ENCODE measurements at regions not wholly inside any gene's neighbourhood (a gene's known extent, or its start where the extent isn't known, plus 50 kb on each side); places are given as distances from the start of the nearest gene placed in this dataset.

DNA sequence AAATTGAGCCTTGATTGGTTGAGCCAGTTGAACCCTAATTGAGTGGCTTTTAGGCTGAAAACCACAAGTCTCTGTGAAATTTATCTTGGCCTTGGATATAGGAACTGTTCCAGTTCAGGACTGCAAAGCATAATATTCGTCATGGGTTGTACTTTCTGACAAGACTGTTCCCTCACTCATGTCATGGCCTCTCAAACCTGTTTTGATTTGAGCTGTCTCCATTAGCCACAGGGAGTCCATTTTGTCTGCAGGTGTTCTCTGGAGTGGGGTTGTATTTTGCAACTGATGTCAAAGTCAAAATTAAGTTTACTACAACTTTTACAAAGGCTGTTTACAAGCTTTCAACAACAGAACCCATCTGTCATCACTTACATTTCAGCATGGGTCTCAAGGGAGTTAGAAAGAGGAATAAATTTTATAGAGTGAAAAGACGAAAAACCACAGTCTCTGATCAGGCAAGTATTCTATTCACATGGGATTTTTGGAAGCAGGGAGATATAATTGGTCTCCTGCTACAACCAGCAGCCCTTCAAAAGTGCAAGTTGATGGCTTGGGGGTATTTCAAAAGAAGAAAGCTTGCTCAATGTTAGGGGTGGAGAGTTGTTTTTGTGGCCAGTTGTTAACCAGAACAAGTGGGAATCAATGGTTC, 1716.3 kb downstream of the C4orf33 start:
- no peaks in the 10 kb centered on the region for H4K20me1 ChIP-seq (ENCODE audit: insufficient read depth)
- no peaks in the 10 kb centered on the region for H3F3A ChIP-seq (ENCODE audit: insufficient read depth, low read length, poor library complexity, severe bottlenecking)
- no peak overlapping the region for H3K27ac ChIP-seq (ENCODE audit: low read length)
- no peaks in the 10 kb centered on the region for H3K9me2 ChIP-seq (ENCODE audit: insufficient read depth, low read length)
- no peaks in the 10 kb centered on the region for H3K36me3 ChIP-seq (ENCODE audit: insufficient read depth, low read length)
- H3K4me3 ChIP-seq (ENCODE audit: low read length), result no peak overlapping the region
- no peak for TF ChIP-seq SMC3 (conservative IDR thresholded peaks at IDR 0.05; ENCODE audit: poor library complexity)
- no peak for TF ChIP-seq RAD21 (conservative IDR thresholded peaks at IDR 0.05)
- no peak for TF ChIP-seq EZH2 (IDR thresholded peaks at IDR 0.05; ENCODE audit: borderline replicate concordance, insufficient read depth, low read length, poor library complexity, severe bottlenecking)
- TF ChIP-seq, protein P1, sequence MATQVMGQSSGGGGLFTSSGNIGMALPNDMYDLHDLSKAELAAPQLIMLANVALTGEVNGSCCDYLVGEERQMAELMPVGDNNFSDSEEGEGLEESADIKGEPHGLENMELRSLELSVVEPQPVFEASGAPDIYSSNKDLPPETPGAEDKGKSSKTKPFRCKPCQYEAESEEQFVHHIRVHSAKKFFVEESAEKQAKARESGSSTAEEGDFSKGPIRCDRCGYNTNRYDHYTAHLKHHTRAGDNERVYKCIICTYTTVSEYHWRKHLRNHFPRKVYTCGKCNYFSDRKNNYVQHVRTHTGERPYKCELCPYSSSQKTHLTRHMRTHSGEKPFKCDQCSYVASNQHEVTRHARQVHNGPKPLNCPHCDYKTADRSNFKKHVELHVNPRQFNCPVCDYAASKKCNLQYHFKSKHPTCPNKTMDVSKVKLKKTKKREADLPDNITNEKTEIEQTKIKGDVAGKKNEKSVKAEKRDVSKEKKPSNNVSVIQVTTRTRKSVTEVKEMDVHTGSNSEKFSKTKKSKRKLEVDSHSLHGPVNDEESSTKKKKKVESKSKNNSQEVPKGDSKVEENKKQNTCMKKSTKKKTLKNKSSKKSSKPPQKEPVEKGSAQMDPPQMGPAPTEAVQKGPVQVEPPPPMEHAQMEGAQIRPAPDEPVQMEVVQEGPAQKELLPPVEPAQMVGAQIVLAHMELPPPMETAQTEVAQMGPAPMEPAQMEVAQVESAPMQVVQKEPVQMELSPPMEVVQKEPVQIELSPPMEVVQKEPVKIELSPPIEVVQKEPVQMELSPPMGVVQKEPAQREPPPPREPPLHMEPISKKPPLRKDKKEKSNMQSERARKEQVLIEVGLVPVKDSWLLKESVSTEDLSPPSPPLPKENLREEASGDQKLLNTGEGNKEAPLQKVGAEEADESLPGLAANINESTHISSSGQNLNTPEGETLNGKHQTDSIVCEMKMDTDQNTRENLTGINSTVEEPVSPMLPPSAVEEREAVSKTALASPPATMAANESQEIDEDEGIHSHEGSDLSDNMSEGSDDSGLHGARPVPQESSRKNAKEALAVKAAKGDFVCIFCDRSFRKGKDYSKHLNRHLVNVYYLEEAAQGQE (IDR thresholded peaks at IDR 0.05; ENCODE audit: borderline replicate concordance), result no peak
- TF ChIP-seq TAF1 (IDR thresholded peaks at IDR 0.05; ENCODE audit: low read depth), result no peak
- TF ChIP-seq MXI1 (conservative IDR thresholded peaks at IDR 0.05; ENCODE audit: poor library complexity, severe bottlenecking), result no peak
- peak; percentile 66 for TF ChIP-seq POLR2AphosphoS5 (IDR thresholded peaks at IDR 0.05)
- TF ChIP-seq, protein P2, sequence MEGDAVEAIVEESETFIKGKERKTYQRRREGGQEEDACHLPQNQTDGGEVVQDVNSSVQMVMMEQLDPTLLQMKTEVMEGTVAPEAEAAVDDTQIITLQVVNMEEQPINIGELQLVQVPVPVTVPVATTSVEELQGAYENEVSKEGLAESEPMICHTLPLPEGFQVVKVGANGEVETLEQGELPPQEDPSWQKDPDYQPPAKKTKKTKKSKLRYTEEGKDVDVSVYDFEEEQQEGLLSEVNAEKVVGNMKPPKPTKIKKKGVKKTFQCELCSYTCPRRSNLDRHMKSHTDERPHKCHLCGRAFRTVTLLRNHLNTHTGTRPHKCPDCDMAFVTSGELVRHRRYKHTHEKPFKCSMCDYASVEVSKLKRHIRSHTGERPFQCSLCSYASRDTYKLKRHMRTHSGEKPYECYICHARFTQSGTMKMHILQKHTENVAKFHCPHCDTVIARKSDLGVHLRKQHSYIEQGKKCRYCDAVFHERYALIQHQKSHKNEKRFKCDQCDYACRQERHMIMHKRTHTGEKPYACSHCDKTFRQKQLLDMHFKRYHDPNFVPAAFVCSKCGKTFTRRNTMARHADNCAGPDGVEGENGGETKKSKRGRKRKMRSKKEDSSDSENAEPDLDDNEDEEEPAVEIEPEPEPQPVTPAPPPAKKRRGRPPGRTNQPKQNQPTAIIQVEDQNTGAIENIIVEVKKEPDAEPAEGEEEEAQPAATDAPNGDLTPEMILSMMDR (IDR thresholded peaks at IDR 0.05; ENCODE audit: poor library complexity, severe bottlenecking), result no peak
- TF ChIP-seq EP300 (conservative IDR thresholded peaks at IDR 0.05; ENCODE audit: poor library complexity, severe bottlenecking), result peak; percentile 72
- no peak overlapping the region for H3K9ac ChIP-seq (ENCODE audit: low read length)
- no peaks in the 10 kb centered on the region for H3K79me2 ChIP-seq (replicated peaks; ENCODE audit: insufficient read depth, low read length)
- peaks cover 5% of the 10 kb centered on the region for H3K9me3 ChIP-seq (ENCODE audit: low read length)
- H3K4me2 ChIP-seq (ENCODE audit: low read length), result no peak overlapping the region
- H3K27me3 ChIP-seq (ENCODE audit: insufficient read depth, low read depth, low read length), result no peaks in the 10 kb centered on the region
- no peak overlapping the region for H2AFZ ChIP-seq (ENCODE audit: low read depth, low read length)

DNA sequence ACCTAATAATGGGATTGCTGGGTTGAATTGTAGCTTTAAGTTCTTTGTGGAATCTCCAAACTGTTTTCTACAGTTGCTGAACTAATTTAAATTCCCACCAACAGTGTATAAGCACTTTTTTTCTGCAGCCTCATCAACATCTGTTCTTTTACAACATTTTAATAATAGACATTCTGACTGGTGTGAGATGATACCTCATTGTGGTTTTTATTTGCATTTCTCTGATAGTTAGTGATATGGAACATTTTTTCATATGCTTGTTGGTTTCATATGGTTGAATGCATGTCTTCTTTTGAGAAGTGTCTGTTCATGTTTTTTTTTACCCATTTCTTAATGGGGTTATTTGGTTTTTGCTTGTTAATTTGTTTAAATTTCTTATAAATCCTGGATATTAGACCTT, 1718.9 kb downstream of the C4orf33 start:
- Histone ChIP-seq H3K27me3 (ENCODE audit: insufficient read depth, low read depth, low read length) (no peaks in the 10 kb centered on the region), H4K20me1 (ENCODE audit: insufficient read depth) (no peaks in the 10 kb centered on the region), H3K9ac (ENCODE audit: low read length) (no peak overlapping the region), H2AFZ (ENCODE audit: low read depth, low read length) (no peak overlapping the region), H3K36me3 (ENCODE audit: insufficient read depth, low read length) (no peaks in the 10 kb centered on the region), H3K4me3 (ENCODE audit: low read length) (no peak overlapping the region), H3K79me2 (replicated peaks; ENCODE audit: insufficient read depth, low read length) (no peaks in the 10 kb centered on the region), H3K9me2 (ENCODE audit: insufficient read depth, low read length) (no peaks in the 10 kb centered on the region), H3F3A (ENCODE audit: insufficient read depth, low read length, poor library complexity, severe bottlenecking) (no peaks in the 10 kb centered on the region), H3K9me3 (ENCODE audit: low read length) (peaks cover 5% of the 10 kb centered on the region), H3K4me2 (ENCODE audit: low read length) (no peak overlapping the region), H3K27ac (ENCODE audit: low read length) (no peak overlapping the region)
- no peak for TF ChIP-seq EZH2 (IDR thresholded peaks at IDR 0.05; ENCODE audit: borderline replicate concordance, insufficient read depth, low read length, poor library complexity, severe bottlenecking)
- no peak for TF ChIP-seq EP300 (conservative IDR thresholded peaks at IDR 0.05; ENCODE audit: poor library complexity, severe bottlenecking)
- no peak for TF ChIP-seq MXI1 (conservative IDR thresholded peaks at IDR 0.05; ENCODE audit: poor library complexity, severe bottlenecking)
- no peak for TF ChIP-seq TAF1 (IDR thresholded peaks at IDR 0.05; ENCODE audit: low read depth)
- no peak for TF ChIP-seq SMC3 (conservative IDR thresholded peaks at IDR 0.05; ENCODE audit: poor library complexity)
- no peak for TF ChIP-seq RAD21 (conservative IDR thresholded peaks at IDR 0.05)
- TF ChIP-seq, protein P1 (IDR thresholded peaks at IDR 0.05; ENCODE audit: borderline replicate concordance), result no peak
- TF ChIP-seq, protein P2 (IDR thresholded peaks at IDR 0.05; ENCODE audit: poor library complexity, severe bottlenecking), result no peak
- TF ChIP-seq POLR2AphosphoS5 (IDR thresholded peaks at IDR 0.05), result no peak

Data from neural cell (in vitro differentiated cells).